Stimulated activated effector memory CD8-positive, alpha-beta T cell treated with anti-CD3 and anti-CD28 coated beads, Interleukin-12 subunit alpha, Interleukin-12 subunit beta, amount 100 ng/mL, for 72 hours (primary cell): ENCODE measurements at regions not wholly inside any gene's neighbourhood (a gene's known extent, or its start where the extent isn't known, plus 50 kb on each side); places are given as distances from the start of the nearest gene placed in this dataset.

Experiments
- ATAC-seq: fragments of 150-1000 bp; cut with Tn5 transposase; 2 replicates; pipeline ENCODE4 v1.10.0; 2021
- DNase-seq, 2 donors: peaks; one replicate each; pipeline ENCODE4 v3.0.0; 2021 to 2022; ENCODE audit warnings: low spot score in 2 of 2
- H3K27ac Mint-ChIP-seq: one replicate; pipeline ENCODE4 v1.8.0; 2022; ENCODE audit warnings: mild to moderate bottlenecking, mixed read lengths
- H3K36me3 Mint-ChIP-seq: one replicate; pipeline ENCODE4 v1.8.0; 2022; ENCODE audit warnings: mild to moderate bottlenecking, mixed read lengths
- H3K4me1 Mint-ChIP-seq: one replicate; pipeline ENCODE4 v1.8.0; 2022; ENCODE audit warnings: mixed read lengths
- H3K4me3 Mint-ChIP-seq: one replicate; pipeline ENCODE4 v1.8.0; 2022; ENCODE audit warnings: mild to moderate bottlenecking, mixed read lengths
- H3K9me3 Mint-ChIP-seq: one replicate; pipeline ENCODE4 v1.8.0; 2022; ENCODE audit warnings: mixed read lengths

GRCh38 chr10:128664729-128665128, 538.5 kb upstream of the MKI67 start:
- DNase-seq (no peak), ATAC-seq (no peak)
- Mint-ChIP-seq H3K9me3 (peaks cover 7% of the 10 kb centered on the region), H3K27ac (peak overlapping the region; percentile 7), H3K4me1 (no peaks in the 10 kb centered on the region), H3K36me3 (no peaks in the 10 kb centered on the region), H3K4me3 (no peak overlapping the region)

- ATAC-seq (no peak), DNase-seq (no peak)
- Mint-ChIP-seq H3K27ac (no peak overlapping the region), H3K36me3 (no peaks in the 10 kb centered on the region), H3K9me3 (peaks cover 3% of the 10 kb centered on the region), H3K4me1 (no peaks in the 10 kb centered on the region), H3K4me3 (no peak overlapping the region)
Measured at GRCh38 chr10:128675405-128675804, 549.2 kb upstream of the MKI67 start.

GRCh38 chr10:128680116-128680515, 553.9 kb upstream of the MKI67 start:
- no peaks in the 10 kb centered on the region for H3K4me1 Mint-ChIP-seq
- H3K36me3 Mint-ChIP-seq = no peaks in the 10 kb centered on the region
- DNase-seq (no peak), ATAC-seq (no peak)
- H3K9me3 Mint-ChIP-seq = peaks cover 3% of the 10 kb centered on the region
- H3K27ac Mint-ChIP-seq = no peak overlapping the region
- no peak overlapping the region for H3K4me3 Mint-ChIP-seq

DNA sequence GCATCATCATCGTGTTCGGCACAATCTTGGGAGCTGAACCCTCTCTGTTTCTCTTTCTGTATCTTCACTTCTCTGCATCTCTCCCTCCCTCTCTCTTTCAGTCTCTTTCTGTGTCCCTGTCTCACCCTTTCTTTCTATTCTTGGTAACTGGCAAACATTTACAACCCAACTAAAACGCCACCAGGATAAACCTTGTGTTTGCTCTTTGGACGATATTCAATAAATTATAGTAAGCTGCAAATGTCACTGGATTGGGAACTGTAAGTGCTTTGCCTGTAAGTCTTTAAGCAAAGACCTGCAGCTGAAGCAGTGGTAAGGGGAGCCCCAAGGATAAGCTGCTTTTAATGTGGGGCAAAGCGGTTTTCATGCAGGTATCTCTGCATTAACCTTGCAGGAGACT, 558.0 kb upstream of the MKI67 start:
- H3K27ac Mint-ChIP-seq = no peak overlapping the region
- H3K9me3 Mint-ChIP-seq = no peaks in the 10 kb centered on the region
- no peaks in the 10 kb centered on the region for H3K4me1 Mint-ChIP-seq
- ATAC-seq = no peak
- no peak overlapping the region for H3K4me3 Mint-ChIP-seq
- DNase-seq = no peak
- H3K36me3 Mint-ChIP-seq = no peaks in the 10 kb centered on the region

DNA sequence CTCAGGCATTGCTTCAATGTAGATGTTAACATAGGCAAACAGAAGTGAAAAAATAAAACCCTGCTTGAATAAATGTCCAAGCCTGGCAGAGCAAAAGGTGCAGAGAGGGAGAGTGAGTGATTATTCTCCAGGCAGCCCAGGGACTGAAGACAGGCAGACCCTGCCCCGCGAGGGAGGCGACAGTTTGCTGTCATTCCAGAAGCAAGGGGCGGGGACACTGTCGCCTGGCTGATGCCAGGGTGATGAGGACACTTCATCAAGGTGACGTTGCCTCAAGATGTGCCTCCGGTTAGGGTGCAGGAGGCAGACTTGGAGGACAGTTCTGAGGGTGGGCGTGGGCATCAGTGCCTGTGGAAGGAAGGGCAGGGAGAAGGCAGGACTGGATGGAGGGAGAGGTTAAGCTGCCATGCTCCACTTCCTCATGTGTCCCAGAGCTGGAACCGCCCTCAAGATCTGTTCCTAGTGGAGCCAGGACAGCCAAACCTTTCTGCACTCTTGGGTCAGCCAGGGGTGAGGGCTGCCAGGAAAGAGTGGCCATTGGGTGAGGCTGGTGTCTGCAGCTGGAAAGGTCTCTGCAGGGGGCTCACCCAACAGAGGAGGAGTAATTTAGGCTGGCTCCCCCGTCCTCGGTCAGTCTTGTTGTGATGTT, 560.5 kb upstream of the MKI67 start:
- Mint-ChIP-seq H3K27ac (no peak overlapping the region), H3K36me3 (no peaks in the 10 kb centered on the region), H3K4me3 (no peak overlapping the region), H3K4me1 (no peaks in the 10 kb centered on the region), H3K9me3 (no peaks in the 10 kb centered on the region)
- DNase-seq (peak in 1 of 2 donors; percentile 25), ATAC-seq (no peak)

- Mint-ChIP-seq H3K9me3 (no peaks in the 10 kb centered on the region), H3K36me3 (no peaks in the 10 kb centered on the region), H3K4me3 (no peak overlapping the region), H3K27ac (no peak overlapping the region), H3K4me1 (no peaks in the 10 kb centered on the region)
- ATAC-seq = no peak
- no peak for DNase-seq
Measured at GRCh38 chr10:128687408-128687807, 561.2 kb upstream of the MKI67 start.

DNA sequence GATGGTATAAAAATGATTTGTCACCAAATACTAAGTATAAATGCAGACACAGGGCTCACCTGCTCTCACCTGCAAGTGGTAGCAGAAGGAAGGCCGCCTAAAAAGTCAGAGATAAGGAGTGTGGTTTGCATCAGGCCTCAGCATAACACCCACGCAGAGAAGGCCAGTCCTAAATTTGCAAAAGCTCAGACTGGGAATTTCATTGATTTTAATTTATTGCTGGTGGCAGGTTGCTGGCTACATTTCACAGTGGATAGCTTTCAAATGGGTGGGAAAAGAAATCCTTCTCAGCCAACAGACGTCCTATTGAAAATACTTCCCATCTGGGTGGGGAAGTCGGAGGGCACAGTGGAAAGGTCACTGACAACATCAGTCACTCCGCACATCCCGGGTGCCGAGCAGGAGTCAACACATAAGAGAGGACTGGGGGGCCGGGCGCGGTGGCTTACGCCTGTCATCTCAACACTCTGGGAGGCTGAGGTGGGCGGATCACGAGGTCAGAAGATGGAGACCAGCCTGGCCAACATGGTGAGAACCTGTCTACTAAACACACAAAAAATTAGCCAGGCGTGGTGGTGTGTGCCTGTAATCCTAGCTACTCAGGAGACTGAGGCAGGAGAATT, 561.8 kb upstream of the MKI67 start:
- H3K9me3 Mint-ChIP-seq = no peaks in the 10 kb centered on the region
- no peak overlapping the region for H3K27ac Mint-ChIP-seq

DNA sequence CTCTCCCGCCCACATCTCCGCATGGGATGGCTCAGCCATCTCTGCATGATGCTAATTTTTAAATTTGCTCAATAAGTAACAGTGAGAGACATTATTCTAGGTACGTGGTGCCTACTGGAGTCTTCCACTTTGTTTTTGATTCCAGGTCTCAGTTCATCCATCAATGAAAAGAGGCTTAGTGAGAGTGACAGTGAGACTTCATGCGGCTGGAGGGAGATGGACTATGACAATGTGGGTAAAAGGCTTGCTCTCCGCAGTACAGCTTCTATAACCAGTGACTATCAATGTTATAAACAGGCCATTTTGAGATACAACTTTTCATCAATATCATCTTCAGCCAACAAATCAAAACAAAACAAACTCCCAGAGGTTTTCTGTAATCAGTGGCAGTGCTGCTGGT, 563.4 kb upstream of the MKI67 start:
- Mint-ChIP-seq H3K4me3 (no peak overlapping the region), H3K36me3 (no peaks in the 10 kb centered on the region), H3K9me3 (no peaks in the 10 kb centered on the region), H3K27ac (no peak overlapping the region), H3K4me1 (no peaks in the 10 kb centered on the region)
- no peak for DNase-seq
- ATAC-seq = no peak

More for the DNA sequence above, 561.8 kb upstream of the MKI67 start:
- Mint-ChIP-seq H3K4me1 (no peaks in the 10 kb centered on the region), H3K4me3 (no peak overlapping the region), H3K36me3 (no peaks in the 10 kb centered on the region)
- ATAC-seq (no peak), DNase-seq (peak in 1 of 2 donors; percentile 8)

GRCh38 chr10:128693493-128694131, 567.4 kb upstream of the MKI67 start:
- Mint-ChIP-seq H3K27ac (no peak overlapping the region), H3K9me3 (no peaks in the 10 kb centered on the region), H3K4me1 (no peaks in the 10 kb centered on the region), H3K4me3 (no peak overlapping the region), H3K36me3 (no peaks in the 10 kb centered on the region)
- DNase-seq (peak in 1 of 2 donors; percentile 17), ATAC-seq (no peak)

DNA sequence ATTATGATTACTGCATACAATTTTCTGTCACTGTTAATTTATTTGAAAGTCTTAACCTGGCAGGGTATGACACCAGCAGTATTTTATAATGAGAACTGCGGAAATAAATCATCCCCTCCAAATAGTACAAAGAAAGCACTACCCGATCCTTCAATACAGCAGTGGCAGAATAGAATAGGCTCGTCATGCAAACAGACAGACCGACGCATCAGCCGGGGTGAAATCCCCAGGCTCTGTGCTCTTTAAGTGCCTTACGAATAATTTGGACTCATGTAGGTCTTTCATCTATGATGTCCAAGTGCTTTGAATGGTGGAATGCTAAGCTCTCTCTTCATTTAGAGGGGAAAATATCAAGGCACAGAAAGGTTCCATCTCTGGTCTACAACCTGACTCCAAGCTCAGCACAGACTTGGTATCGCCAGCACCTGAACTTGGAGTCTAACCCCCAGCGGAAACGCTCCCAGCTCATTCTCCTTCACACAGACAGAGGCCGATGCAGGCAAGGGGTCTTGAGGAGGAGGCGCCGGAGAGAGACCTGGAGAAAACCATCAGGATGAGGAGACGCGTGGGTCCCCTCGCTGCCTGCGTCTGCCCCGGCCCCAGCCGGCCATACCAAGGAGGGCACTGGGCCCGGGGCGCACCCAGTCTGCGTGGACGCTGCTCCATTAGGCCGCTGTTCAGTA, 568.1 kb upstream of the MKI67 start:
- H3K9me3 Mint-ChIP-seq = no peaks in the 10 kb centered on the region
- ATAC-seq = no peak
- H3K4me1 Mint-ChIP-seq = no peaks in the 10 kb centered on the region
- peak in 1 of 2 donors; percentile 10 for DNase-seq
- H3K27ac Mint-ChIP-seq = no peak overlapping the region
- no peak overlapping the region for H3K4me3 Mint-ChIP-seq
- no peaks in the 10 kb centered on the region for H3K36me3 Mint-ChIP-seq

GRCh38 chr10:128694851-128695725, 568.9 kb upstream of the MKI67 start:
- no peaks in the 10 kb centered on the region for H3K9me3 Mint-ChIP-seq
- ATAC-seq = no peak

DNA sequence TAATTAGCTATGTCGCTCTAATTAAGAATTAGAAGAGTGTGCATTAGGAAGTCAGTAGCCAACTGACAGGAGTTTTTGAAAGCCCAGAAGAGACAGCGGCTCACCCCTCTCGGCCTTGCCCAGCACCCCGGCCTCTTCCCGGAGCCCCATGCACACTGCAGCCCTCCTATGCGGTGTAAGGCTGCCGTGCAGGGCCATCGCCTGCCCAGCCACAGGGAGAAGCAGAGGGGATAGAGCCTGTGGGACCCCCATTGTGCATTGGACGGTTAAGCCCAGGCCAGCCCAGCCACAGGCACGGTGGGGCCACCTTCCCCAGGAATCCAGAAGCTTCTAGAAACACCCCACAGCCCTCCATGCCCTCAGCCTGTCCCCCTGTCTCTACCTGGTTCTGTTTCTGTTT, 569.7 kb upstream of the MKI67 start:
- no peak overlapping the region for H3K27ac Mint-ChIP-seq
- H3K36me3 Mint-ChIP-seq = no peaks in the 10 kb centered on the region
- H3K4me3 Mint-ChIP-seq = no peak overlapping the region
- H3K9me3 Mint-ChIP-seq = no peaks in the 10 kb centered on the region
- peak in 1 of 2 donors; percentile 25 for DNase-seq
- H3K4me1 Mint-ChIP-seq = no peaks in the 10 kb centered on the region
- ATAC-seq = no peak

More at GRCh38 chr10:128694851-128695725, 568.9 kb upstream of the MKI67 start:
- Mint-ChIP-seq H3K36me3 (no peaks in the 10 kb centered on the region), H3K4me3 (no peak overlapping the region), H3K4me1 (no peaks in the 10 kb centered on the region), H3K27ac (no peak overlapping the region)
- no peak for DNase-seq

DNA sequence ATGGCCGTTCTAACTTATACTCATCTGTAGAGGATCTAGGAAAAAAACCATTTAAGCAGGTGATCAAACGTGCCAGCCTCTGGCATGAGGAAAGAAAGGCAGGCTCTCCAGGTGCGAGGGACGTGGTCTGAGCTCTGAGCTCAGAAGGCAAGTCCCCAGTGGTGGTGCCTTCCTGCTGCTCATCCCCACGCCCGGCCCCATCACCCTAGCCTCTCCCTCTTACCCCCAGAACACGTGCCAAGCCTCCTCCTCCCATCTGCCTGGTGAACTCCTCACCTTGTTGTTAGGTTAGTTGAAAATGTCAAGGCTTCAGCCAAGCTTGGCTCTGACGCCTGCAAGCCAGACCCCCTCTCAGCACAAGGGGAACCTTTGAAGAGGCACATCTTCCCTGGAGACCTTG, 571.2 kb upstream of the MKI67 start:
- Mint-ChIP-seq H3K36me3 (no peaks in the 10 kb centered on the region), H3K4me3 (no peak overlapping the region), H3K4me1 (no peaks in the 10 kb centered on the region), H3K27ac (no peak overlapping the region), H3K9me3 (no peaks in the 10 kb centered on the region)
- ATAC-seq (no peak), DNase-seq (peak in 1 of 2 donors; percentile 20)

DNA sequence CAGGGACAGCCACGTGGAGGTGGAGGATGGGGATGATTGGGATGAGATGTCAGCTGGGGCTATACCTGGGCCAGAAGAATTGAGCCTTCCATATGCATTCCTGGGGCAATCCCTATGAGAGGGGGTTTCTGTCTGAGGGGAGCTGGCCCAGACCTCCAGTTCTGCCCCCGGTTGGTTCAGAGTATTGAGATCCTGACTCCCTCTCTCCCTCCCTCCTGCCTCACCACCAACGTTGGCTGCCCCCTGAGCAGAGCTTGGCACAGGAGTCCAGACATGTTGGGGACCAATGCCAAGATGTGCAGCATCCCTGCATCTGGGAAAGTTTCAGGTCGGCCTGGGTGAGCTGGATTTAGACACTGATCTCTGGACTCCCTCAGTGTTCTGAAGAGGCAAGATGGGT, 575.2 kb upstream of the MKI67 start:
- Mint-ChIP-seq H3K4me1 (no peaks in the 10 kb centered on the region), H3K4me3 (no peak overlapping the region), H3K9me3 (no peaks in the 10 kb centered on the region), H3K36me3 (no peaks in the 10 kb centered on the region), H3K27ac (no peak overlapping the region)
- DNase-seq (no peak), ATAC-seq (no peak)

GRCh38 chr10:128701837-128702236, 575.6 kb upstream of the MKI67 start:
- Mint-ChIP-seq H3K27ac (no peak overlapping the region), H3K4me1 (no peaks in the 10 kb centered on the region), H3K4me3 (no peak overlapping the region), H3K9me3 (no peaks in the 10 kb centered on the region), H3K36me3 (no peaks in the 10 kb centered on the region)
- ATAC-seq (no peak), DNase-seq (no peak)
